HFFc6 (cell line): ENCODE measurements at regions not wholly inside any gene's neighbourhood (a gene's known extent, or its start where the extent isn't known, plus 50 kb on each side); places are given as distances from the start of the nearest gene placed in this dataset.

ENCODE experiments used
- DNase-seq: peaks from one replicate; pipeline ENCODE4 v3.0.0-alpha.2; 2018
- H3K27ac Mint-ChIP-seq: 2 replicates; pipeline ENCODE4 v1.8.0; 2020; ENCODE audit warnings: mild to moderate bottlenecking, mixed read lengths
- H3K27me3 Mint-ChIP-seq: 2 replicates; pipeline ENCODE4 v1.8.0; 2021; ENCODE audit warnings: mild to moderate bottlenecking, moderate library complexity, mixed read lengths; ENCODE audit not compliant: insufficient read depth
- H3K36me3 Mint-ChIP-seq: 2 replicates; pipeline ENCODE4 v1.8.0; 2021; ENCODE audit warnings: low read depth, mixed read lengths
- H3K4me1 Mint-ChIP-seq: 2 replicates; pipeline ENCODE4 v1.8.0; 2020; ENCODE audit warnings: low read depth, mixed read lengths
- H3K4me3 Mint-ChIP-seq: 2 replicates; pipeline ENCODE4 v1.8.0; 2020; ENCODE audit warnings: mild to moderate bottlenecking, moderate library complexity, mixed read lengths
- H3K9me3 Mint-ChIP-seq: 2 replicates; pipeline ENCODE4 v1.8.0; 2020; ENCODE audit warnings: mild to moderate bottlenecking, mixed read lengths
- CTCF ChIP-seq: fragments of 200-600 bp; sonication (generic); IDR thresholded peaks from 2 replicates; pipeline ENCODE4 v1.5.0; 2021; ENCODE audit warnings: antibody characterized with exemption, mild to moderate bottlenecking

DNA sequence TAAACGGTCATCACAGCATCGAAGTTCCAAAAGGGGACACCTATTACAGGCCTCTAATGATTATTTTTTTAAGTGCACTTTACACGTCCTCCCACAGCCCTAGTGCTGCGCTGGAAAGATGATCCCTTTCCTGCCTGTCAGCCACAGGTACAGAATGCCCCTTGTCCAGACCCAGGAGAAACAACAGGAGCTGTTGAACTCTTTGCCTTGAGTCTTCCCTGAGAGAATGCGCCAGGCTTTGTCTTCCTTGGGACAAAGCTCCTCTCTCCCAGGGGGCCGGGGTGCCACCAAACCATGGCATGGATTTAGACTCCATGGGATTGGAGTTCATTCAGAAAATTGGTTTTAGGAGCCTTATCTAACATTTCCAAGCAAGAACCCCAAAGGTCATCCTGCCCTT, 319.0 kb upstream of the SOX11 start:
- Mint-ChIP-seq H3K27me3 (no peaks in the 10 kb centered on the region; the same call in 1 of the 2 replicates), H3K4me3 (no peak overlapping the region), H3K27ac (no peak overlapping the region), H3K9me3 (peaks cover 46% of the 10 kb centered on the region), H3K36me3 (peaks cover 16% of the 10 kb centered on the region), H3K4me1 (no peaks in the 10 kb centered on the region)
- TF ChIP-seq CTCF: no peak
- DNase-seq: no peak

DNA sequence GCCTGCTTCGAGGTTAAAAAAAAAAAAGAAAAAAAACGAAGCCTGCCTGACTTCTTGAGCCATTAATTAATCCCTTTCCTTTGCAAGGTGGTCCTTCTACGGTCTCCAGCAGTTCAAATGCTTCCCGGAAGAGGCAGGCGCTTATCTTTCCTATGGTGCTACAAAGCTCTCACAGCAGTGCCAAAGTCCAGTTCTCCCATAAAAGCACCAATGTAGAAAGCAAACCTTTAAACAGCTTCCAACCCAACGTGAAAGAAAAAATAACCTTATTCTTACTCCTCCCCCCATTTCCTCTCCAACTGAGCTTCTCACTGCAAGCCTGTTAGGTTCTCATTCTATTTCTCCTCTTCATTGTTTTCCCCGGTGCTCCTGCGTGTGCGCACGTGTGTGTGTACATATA, 317.4 kb upstream of the SOX11 start:
- DNase-seq: no peak
- Mint-ChIP-seq H3K36me3 (peaks cover 11% of the 10 kb centered on the region; the same call in 1 of the 2 replicates), H3K4me1 (no peaks in the 10 kb centered on the region), H3K27me3 (no peaks in the 10 kb centered on the region; the same call in 1 of the 2 replicates), H3K4me3 (no peak overlapping the region), H3K9me3 (peaks cover 48% of the 10 kb centered on the region), H3K27ac (no peak overlapping the region)
- no peak for TF ChIP-seq CTCF

GRCh38 chr2:5377323-5377722, 314.9 kb upstream of the SOX11 start:
- no peaks in the 10 kb centered on the region for H3K4me1 Mint-ChIP-seq
- no peak overlapping the region for H3K4me3 Mint-ChIP-seq
- H3K36me3 Mint-ChIP-seq: peaks cover 11% of the 10 kb centered on the region; the same call in 1 of the 2 replicates
- no peak overlapping the region for H3K27ac Mint-ChIP-seq
- DNase-seq: no peak
- TF ChIP-seq CTCF: no peak
- H3K27me3 Mint-ChIP-seq: no peaks in the 10 kb centered on the region; the same call in 1 of the 2 replicates
- peaks cover 60% of the 10 kb centered on the region for H3K9me3 Mint-ChIP-seq

DNA sequence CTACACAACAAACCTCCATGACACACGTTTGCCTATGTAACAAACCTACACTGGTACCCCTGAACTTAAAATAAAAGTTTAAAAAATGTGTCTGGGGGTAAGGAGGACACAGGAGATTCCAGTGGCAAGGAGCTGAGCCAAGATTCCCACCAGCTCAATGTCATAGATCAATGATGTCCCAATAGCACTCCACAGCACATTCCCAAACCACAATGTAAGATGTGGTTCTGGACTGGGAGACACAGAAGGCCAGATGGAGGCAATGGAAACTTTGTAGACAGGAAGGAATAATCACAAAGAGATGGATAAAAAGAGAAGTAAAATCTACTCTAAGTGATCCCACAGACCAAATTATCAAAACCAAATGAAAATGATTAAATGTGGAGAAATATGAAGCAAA, 312.4 kb upstream of the SOX11 start:
- Mint-ChIP-seq H3K27me3 (no peaks in the 10 kb centered on the region), H3K27ac (no peak overlapping the region), H3K4me3 (no peak overlapping the region), H3K4me1 (no peaks in the 10 kb centered on the region), H3K36me3 (peaks cover 11% of the 10 kb centered on the region; the same call in 1 of the 2 replicates), H3K9me3 (peaks cover 71% of the 10 kb centered on the region)
- no peak for DNase-seq
- no peak for TF ChIP-seq CTCF

GRCh38 chr2:5385596-5385995, 306.6 kb upstream of the SOX11 start:
- H3K27ac Mint-ChIP-seq: no peak overlapping the region
- no peaks in the 10 kb centered on the region for H3K4me1 Mint-ChIP-seq
- no peaks in the 10 kb centered on the region; the same call in 1 of the 2 replicates for H3K27me3 Mint-ChIP-seq

More at GRCh38 chr2:5385596-5385995, 306.6 kb upstream of the SOX11 start:
- no peak for TF ChIP-seq CTCF
- H3K4me3 Mint-ChIP-seq: no peak overlapping the region
- no peaks in the 10 kb centered on the region; the same call in none of the 2 replicates for H3K36me3 Mint-ChIP-seq
- DNase-seq: no peak
- H3K9me3 Mint-ChIP-seq: peaks cover 57% of the 10 kb centered on the region
